ENCODE measurements at regions not wholly inside any gene's neighbourhood (a gene's known extent, or its start where the extent isn't known, plus 50 kb on each side); places are given as distances from the start of the nearest gene placed in this dataset.

- ATAC-seq (ENCODE audit: low FRiP score) = no peak
- no peak for DNase-seq (ENCODE audit: low spot score)
- TF ChIP-seq CTCF (IDR thresholded peaks at IDR 0.05) = no peak
Observed at GRCh38 chr6:23409531-23409930, 716.5 kb upstream of the NRSN1 start.

GRCh38 chr6:23410439-23410838 is 715.6 kb upstream of the NRSN1 start:
- no peak for TF ChIP-seq CTCF (IDR thresholded peaks at IDR 0.05)
- ATAC-seq (ENCODE audit: low FRiP score) (no peak), DNase-seq (ENCODE audit: low spot score) (no peak)

- TF ChIP-seq CTCF (IDR thresholded peaks at IDR 0.05) = no peak
- ATAC-seq (ENCODE audit: low FRiP score) (no peak), DNase-seq (ENCODE audit: low spot score) (no peak)
Observed at GRCh38 chr6:23412770-23413169, 713.2 kb upstream of the NRSN1 start.

- TF ChIP-seq CTCF (IDR thresholded peaks at IDR 0.05) = no peak
- ATAC-seq (ENCODE audit: low FRiP score) = no peak
- DNase-seq (ENCODE audit: low spot score) = no peak
Observed at GRCh38 chr6:23413327-23414050, 712.5 kb upstream of the NRSN1 start.

- no peak for ATAC-seq (ENCODE audit: low FRiP score)
- TF ChIP-seq CTCF (IDR thresholded peaks at IDR 0.05) = no peak
Observed at GRCh38 chr6:23414051-23414445, 712.0 kb upstream of the NRSN1 start.

GRCh38 chr6:23414922-23415321 is 711.1 kb upstream of the NRSN1 start:
- TF ChIP-seq CTCF (IDR thresholded peaks at IDR 0.05) = no peak
- DNase-seq (ENCODE audit: low spot score) = no peak
- no peak for ATAC-seq (ENCODE audit: low FRiP score)

More at GRCh38 chr6:23414051-23414445, 712.0 kb upstream of the NRSN1 start:
- DNase-seq (ENCODE audit: low spot score) = no peak

GRCh38 chr6:23415819-23416427 is 710.1 kb upstream of the NRSN1 start:
- no peak for ATAC-seq (ENCODE audit: low FRiP score)

More at GRCh38 chr6:23415819-23416427, 710.1 kb upstream of the NRSN1 start:
- DNase-seq (ENCODE audit: low spot score) = no peak
- no peak for TF ChIP-seq CTCF (IDR thresholded peaks at IDR 0.05)
